ENCODE measurements at regions not wholly inside any gene's neighbourhood (a gene's known extent, or its start where the extent isn't known, plus 50 kb on each side); places are given as distances from the start of the nearest gene placed in this dataset.

DNA sequence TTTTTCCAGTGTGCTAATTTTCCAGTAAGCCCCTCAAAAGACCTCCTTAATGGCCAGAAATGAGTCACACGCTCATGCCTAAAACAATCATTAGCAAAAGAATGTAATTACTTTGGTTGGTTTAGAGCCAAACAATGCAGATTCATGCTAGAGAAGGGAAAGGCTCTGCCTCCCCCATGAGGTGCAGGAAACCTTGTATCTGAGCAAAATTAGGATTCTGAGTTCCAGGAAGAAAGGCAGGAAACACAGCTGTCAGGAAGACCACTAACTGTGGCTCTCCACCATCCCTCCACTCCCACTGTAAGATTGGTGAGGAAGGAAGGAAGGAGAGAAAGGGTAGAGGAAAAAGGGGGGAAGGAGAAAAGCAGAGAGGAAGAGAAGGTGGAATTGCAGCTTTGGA, 104.9 kb upstream of the DHX15 start:
- Histone ChIP-seq H3K4me2 (ENCODE audit: insufficient read depth, low read length) (no peak overlapping the region), H4K20me1 (replicated peaks; ENCODE audit: control insufficient read depth, extremely low read depth, insufficient read depth, low read length) (no peaks in the 10 kb centered on the region), H3K27ac (ENCODE audit: insufficient read depth, low read depth, low read length) (no peak overlapping the region), H3K36me3 (ENCODE audit: control insufficient read depth in 2 of 2, extremely low read depth in 1 of 2, insufficient read depth in 2 of 2, low read length in 2 of 2) (no peaks in the 10 kb centered on the region), H2AFZ (ENCODE audit: low read depth, low read length) (no peak overlapping the region), H3K9ac (replicated peaks; ENCODE audit: extremely low read depth, insufficient read depth, low read length) (no peak overlapping the region), H3K4me3 (replicated peaks in 1 of 3; ENCODE audit: insufficient read depth in 1 of 3, low read depth in 1 of 3, low read length in 3 of 3) (no peak overlapping the region), H3K9me1 (replicated peaks; ENCODE audit: control insufficient read depth, extremely low read depth, insufficient read depth, low read length) (no peaks in the 10 kb centered on the region), H3K9me3 (replicated peaks; ENCODE audit: control insufficient read depth, insufficient read depth, low read length) (no peaks in the 10 kb centered on the region), H3K79me2 (ENCODE audit: control insufficient read depth, insufficient read depth, low read length) (no peaks in the 10 kb centered on the region), H3K27me3 (ENCODE audit: control insufficient read depth in 2 of 2, insufficient read depth in 2 of 2, low read length in 2 of 2) (peaks cover 2 to 3% of the 10 kb centered on the region in 2 experiments), H3K4me1 (ENCODE audit: control insufficient read depth, extremely low read depth, insufficient read depth, low read length) (no peaks in the 10 kb centered on the region)
- DNase-seq (ENCODE audit: low read depth, low spot score) (no peak), FAIRE-seq (no peak)
- ChIA-PET CTCF (no interaction called here), POLR2A (no interaction called here)
- intact Hi-C loops (cut with micrococcal nuclease) (no loop called here), dilution Hi-C loops (cut with MboI; ENCODE audit: extremely low pct_ligation_motif_present, low sequenced_read_pairs) (no loop called here)
- TF ChIP-seq, protein P1, sequence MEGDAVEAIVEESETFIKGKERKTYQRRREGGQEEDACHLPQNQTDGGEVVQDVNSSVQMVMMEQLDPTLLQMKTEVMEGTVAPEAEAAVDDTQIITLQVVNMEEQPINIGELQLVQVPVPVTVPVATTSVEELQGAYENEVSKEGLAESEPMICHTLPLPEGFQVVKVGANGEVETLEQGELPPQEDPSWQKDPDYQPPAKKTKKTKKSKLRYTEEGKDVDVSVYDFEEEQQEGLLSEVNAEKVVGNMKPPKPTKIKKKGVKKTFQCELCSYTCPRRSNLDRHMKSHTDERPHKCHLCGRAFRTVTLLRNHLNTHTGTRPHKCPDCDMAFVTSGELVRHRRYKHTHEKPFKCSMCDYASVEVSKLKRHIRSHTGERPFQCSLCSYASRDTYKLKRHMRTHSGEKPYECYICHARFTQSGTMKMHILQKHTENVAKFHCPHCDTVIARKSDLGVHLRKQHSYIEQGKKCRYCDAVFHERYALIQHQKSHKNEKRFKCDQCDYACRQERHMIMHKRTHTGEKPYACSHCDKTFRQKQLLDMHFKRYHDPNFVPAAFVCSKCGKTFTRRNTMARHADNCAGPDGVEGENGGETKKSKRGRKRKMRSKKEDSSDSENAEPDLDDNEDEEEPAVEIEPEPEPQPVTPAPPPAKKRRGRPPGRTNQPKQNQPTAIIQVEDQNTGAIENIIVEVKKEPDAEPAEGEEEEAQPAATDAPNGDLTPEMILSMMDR (IDR thresholded peaks at IDR 0.05; ENCODE audit: extremely low read depth in 1 of 2, insufficient read depth in 1 of 2, low read depth in 1 of 2, low read length in 2 of 2), result no peak
- no peak for TF ChIP-seq POLR2AphosphoS5 (IDR thresholded peaks at IDR 0.05; ENCODE audit: insufficient read depth, low read depth, low read length)
- TF ChIP-seq, protein P2, sequence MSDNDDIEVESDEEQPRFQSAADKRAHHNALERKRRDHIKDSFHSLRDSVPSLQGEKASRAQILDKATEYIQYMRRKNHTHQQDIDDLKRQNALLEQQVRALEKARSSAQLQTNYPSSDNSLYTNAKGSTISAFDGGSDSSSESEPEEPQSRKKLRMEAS (IDR thresholded peaks at IDR 0.05; ENCODE audit: insufficient read depth, insufficient read length), result no peak
- TF ChIP-seq MYC (IDR thresholded peaks at IDR 0.05; ENCODE audit: low read depth, low read length), result no peak
- TF ChIP-seq FOS (IDR thresholded peaks at IDR 0.05; ENCODE audit: borderline replicate concordance, insufficient read depth, low read length), result no peak
- no peak for TF ChIP-seq JUN (IDR thresholded peaks at IDR 0.05; ENCODE audit: borderline replicate concordance, insufficient read depth, insufficient read length, low read depth)
- no peak for TF ChIP-seq GATA2 (IDR thresholded peaks at IDR 0.05; ENCODE audit: insufficient read depth, insufficient read length, low read depth, low read length)
- no peak for TF ChIP-seq POLR2A (IDR thresholded peaks at IDR 0.05; ENCODE audit: low read depth, low read length)
- no peak for TF ChIP-seq EZH2 (IDR thresholded peaks at IDR 0.05; ENCODE audit: borderline replicate concordance, low read depth, low read length, severe bottlenecking)
- BruUV-seq (replicated peaks), result no TSS peak

Data from endothelial cell of umbilical vein (primary cell).